LNCaP clone FGC (cell line): ENCODE measurements at regions not wholly inside any gene's neighbourhood (a gene's known extent, or its start where the extent isn't known, plus 50 kb on each side); places are given as distances from the start of the nearest gene placed in this dataset.

ENCODE experiments used
- DNase-seq: peaks from one replicate; pipeline ENCODE4 v3.0.0-alpha.2; 2011; ENCODE audit warnings: low read depth
- H3K4me3 ChIP-seq: 2 replicates; pipeline ENCODE4 v1.5.1; 2011; ENCODE audit warnings: mild to moderate bottlenecking, low read depth, low read length, control low read depth
- TF ChIP-seq, protein P1 (sequence below): IDR thresholded peaks from 2 replicates; pipeline ENCODE4 v1.5.1; 2012; ENCODE audit warnings: mild to moderate bottlenecking; ENCODE audit not compliant: control insufficient read depth, insufficient read depth; ENCODE audit errors: extremely low read depth

DNA sequence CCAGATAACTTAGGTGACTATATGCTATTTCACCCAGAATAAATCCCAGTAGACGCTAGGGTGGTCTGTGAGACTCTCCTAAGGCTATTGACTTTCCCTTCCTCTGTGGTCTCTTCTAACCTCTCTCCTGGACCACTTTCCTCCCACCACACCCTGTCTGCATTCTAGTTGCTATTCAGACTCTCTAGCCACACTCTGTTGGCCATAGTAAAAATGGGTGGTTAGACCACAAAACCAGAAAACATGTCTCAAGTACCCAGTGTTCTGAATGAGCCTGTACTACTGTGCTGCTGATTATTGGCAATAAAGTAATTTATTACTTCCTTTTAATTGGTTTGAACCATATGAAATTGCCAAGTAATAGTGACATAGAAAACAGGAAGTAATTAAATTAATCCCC lies 240.8 kb downstream of the KIF20B start:
- no peak overlapping the region for H3K4me3 ChIP-seq
- TF ChIP-seq, protein P1, sequence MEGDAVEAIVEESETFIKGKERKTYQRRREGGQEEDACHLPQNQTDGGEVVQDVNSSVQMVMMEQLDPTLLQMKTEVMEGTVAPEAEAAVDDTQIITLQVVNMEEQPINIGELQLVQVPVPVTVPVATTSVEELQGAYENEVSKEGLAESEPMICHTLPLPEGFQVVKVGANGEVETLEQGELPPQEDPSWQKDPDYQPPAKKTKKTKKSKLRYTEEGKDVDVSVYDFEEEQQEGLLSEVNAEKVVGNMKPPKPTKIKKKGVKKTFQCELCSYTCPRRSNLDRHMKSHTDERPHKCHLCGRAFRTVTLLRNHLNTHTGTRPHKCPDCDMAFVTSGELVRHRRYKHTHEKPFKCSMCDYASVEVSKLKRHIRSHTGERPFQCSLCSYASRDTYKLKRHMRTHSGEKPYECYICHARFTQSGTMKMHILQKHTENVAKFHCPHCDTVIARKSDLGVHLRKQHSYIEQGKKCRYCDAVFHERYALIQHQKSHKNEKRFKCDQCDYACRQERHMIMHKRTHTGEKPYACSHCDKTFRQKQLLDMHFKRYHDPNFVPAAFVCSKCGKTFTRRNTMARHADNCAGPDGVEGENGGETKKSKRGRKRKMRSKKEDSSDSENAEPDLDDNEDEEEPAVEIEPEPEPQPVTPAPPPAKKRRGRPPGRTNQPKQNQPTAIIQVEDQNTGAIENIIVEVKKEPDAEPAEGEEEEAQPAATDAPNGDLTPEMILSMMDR: no peak
- DNase-seq: no peak

GRCh38 chr10:89944138-89944537 lies 242.7 kb downstream of the KIF20B start:
- TF ChIP-seq, protein P1: no peak
- H3K4me3 ChIP-seq: no peak overlapping the region
- DNase-seq: no peak

GRCh38 chr10:89946106-89946505 lies 244.7 kb downstream of the KIF20B start:
- no peak overlapping the region for H3K4me3 ChIP-seq
- no peak for DNase-seq
- TF ChIP-seq, protein P1: no peak

GRCh38 chr10:89949496-89949895 lies 248.1 kb downstream of the KIF20B start:
- no peak overlapping the region for H3K4me3 ChIP-seq
- TF ChIP-seq, protein P1: no peak
- no peak for DNase-seq

DNA sequence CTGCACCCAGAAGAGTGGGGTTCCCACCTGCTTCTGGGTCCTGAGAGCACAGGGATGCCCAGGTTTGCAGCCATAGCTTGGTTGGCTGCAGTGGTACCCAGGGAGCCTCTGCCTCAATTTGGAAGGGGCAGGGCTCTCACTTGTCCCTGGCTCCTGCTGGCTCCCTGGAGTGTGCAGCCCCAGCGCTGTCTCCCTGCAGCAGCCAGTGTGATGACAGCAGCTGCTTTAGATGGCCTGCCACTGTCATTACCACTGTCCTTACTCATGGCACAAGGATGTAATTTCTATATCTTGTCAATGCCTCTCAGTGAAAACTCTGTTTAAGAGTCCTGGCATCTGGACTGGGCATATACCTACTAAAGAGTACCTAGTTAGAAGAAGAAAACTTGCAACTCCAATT lies 250.9 kb downstream of the KIF20B start:
- TF ChIP-seq, protein P1: no peak
- H3K4me3 ChIP-seq: no peak overlapping the region
- DNase-seq: no peak

- H3K4me3 ChIP-seq: no peak overlapping the region
- DNase-seq: no peak
- TF ChIP-seq, protein P1: no peak
Observed at GRCh38 chr10:89952751-89953150, 251.4 kb downstream of the KIF20B start.

DNA sequence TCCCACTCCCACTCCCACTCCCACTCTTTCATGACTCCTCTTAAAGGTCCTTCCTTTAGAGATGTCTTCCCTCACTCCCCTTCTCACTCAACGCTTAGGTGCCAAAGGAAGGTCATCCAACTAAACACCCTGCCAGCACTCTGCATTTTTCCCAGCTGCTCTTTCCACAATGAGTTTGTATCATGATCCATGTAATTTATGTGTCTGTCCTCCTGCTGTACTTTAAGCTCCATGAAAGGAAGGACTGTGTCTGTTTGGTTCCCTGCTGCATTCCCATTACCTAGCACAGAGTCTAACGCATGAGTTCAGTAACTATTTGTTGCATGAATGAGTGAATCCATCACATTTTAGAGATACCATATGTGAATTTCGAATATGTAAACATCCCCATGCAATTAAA lies 252.7 kb downstream of the KIF20B start:
- TF ChIP-seq, protein P1: no peak
- H3K4me3 ChIP-seq: no peak overlapping the region
- DNase-seq: no peak
